K562 (cell line): ENCODE measurements at regions not wholly inside any gene's neighbourhood (a gene's known extent, or its start where the extent isn't known, plus 50 kb on each side); places are given as distances from the start of the nearest gene placed in this dataset.

Source experiments
- TF ChIP-seq, protein P1 (sequence below): fragments of 200-600 bp; sonication (generic); IDR thresholded peaks from one replicate; pipeline ENCODE4 v1.6.1; 2012; ENCODE audit warnings: mild to moderate bottlenecking, low read depth, low read length, inconsistent platforms

DNA sequence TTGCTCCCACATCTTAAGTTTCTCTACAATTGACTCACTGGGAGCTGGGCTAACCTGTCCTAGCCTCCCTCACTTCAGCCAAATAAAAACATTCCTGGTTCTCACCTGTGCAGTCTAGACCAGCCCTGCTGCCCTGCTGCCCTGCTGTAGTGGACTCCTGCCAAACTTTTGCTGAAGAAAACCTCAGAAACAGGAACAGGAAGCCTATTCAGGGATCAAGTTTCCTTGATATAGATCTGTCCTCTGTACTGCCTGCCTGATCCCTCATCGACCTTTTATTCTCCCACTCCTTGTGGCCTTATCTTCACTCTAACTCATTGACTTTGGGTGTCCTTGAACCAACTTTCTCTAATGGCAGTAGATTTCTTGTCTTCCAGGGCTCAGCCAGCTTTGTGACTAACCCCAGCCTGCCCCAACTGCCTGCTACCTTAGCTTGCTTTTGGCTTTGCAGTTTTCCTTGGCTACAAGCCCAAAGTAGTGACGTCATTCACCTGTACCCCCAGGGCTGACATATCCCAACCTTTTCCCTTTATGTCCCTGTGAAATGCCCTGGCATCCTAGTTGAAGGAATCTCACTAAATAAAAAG lies 234.8 kb downstream of the DUSP6 start (continued):
- TF ChIP-seq, protein P1, sequence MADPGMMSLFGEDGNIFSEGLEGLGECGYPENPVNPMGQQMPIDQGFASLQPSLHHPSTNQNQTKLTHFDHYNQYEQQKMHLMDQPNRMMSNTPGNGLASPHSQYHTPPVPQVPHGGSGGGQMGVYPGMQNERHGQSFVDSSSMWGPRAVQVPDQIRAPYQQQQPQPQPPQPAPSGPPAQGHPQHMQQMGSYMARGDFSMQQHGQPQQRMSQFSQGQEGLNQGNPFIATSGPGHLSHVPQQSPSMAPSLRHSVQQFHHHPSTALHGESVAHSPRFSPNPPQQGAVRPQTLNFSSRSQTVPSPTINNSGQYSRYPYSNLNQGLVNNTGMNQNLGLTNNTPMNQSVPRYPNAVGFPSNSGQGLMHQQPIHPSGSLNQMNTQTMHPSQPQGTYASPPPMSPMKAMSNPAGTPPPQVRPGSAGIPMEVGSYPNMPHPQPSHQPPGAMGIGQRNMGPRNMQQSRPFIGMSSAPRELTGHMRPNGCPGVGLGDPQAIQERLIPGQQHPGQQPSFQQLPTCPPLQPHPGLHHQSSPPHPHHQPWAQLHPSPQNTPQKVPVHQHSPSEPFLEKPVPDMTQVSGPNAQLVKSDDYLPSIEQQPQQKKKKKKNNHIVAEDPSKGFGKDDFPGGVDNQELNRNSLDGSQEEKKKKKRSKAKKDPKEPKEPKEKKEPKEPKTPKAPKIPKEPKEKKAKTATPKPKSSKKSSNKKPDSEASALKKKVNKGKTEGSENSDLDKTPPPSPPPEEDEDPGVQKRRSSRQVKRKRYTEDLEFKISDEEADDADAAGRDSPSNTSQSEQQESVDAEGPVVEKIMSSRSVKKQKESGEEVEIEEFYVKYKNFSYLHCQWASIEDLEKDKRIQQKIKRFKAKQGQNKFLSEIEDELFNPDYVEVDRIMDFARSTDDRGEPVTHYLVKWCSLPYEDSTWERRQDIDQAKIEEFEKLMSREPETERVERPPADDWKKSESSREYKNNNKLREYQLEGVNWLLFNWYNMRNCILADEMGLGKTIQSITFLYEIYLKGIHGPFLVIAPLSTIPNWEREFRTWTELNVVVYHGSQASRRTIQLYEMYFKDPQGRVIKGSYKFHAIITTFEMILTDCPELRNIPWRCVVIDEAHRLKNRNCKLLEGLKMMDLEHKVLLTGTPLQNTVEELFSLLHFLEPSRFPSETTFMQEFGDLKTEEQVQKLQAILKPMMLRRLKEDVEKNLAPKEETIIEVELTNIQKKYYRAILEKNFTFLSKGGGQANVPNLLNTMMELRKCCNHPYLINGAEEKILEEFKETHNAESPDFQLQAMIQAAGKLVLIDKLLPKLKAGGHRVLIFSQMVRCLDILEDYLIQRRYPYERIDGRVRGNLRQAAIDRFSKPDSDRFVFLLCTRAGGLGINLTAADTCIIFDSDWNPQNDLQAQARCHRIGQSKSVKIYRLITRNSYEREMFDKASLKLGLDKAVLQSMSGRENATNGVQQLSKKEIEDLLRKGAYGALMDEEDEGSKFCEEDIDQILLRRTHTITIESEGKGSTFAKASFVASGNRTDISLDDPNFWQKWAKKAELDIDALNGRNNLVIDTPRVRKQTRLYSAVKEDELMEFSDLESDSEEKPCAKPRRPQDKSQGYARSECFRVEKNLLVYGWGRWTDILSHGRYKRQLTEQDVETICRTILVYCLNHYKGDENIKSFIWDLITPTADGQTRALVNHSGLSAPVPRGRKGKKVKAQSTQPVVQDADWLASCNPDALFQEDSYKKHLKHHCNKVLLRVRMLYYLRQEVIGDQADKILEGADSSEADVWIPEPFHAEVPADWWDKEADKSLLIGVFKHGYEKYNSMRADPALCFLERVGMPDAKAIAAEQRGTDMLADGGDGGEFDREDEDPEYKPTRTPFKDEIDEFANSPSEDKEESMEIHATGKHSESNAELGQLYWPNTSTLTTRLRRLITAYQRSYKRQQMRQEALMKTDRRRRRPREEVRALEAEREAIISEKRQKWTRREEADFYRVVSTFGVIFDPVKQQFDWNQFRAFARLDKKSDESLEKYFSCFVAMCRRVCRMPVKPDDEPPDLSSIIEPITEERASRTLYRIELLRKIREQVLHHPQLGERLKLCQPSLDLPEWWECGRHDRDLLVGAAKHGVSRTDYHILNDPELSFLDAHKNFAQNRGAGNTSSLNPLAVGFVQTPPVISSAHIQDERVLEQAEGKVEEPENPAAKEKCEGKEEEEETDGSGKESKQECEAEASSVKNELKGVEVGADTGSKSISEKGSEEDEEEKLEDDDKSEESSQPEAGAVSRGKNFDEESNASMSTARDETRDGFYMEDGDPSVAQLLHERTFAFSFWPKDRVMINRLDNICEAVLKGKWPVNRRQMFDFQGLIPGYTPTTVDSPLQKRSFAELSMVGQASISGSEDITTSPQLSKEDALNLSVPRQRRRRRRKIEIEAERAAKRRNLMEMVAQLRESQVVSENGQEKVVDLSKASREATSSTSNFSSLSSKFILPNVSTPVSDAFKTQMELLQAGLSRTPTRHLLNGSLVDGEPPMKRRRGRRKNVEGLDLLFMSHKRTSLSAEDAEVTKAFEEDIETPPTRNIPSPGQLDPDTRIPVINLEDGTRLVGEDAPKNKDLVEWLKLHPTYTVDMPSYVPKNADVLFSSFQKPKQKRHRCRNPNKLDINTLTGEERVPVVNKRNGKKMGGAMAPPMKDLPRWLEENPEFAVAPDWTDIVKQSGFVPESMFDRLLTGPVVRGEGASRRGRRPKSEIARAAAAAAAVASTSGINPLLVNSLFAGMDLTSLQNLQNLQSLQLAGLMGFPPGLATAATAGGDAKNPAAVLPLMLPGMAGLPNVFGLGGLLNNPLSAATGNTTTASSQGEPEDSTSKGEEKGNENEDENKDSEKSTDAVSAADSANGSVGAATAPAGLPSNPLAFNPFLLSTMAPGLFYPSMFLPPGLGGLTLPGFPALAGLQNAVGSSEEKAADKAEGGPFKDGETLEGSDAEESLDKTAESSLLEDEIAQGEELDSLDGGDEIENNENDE, result no peak
